ENCODE measurements at regions not wholly inside any gene's neighbourhood (a gene's known extent, or its start where the extent isn't known, plus 50 kb on each side); places are given as distances from the start of the nearest gene placed in this dataset.
A peak's percentile ranks its signal among the peaks of the same experiment; 100 is the strongest.

DNA sequence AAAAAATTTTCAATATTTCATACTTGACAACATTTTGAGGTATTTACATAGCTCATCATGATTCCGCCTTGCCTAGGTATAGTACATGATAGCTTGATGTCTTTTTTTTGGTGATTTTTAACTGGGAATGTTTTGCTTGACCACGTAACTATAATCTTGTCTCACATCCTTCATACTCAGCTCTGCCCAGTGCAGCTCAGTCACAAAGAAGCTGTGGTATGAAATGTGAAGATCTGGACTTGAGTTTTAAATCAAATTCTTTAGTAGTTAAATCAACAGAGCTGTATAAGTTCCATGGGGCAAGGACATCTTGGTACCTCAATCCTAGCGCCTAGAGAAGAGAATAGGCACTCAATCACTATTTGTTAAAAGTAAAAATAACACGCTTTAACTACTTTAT is 276.3 kb upstream of the DKK2 start:
- no peak overlapping the region for H3K27ac ChIP-seq
- no peak for TF ChIP-seq CTCF (conservative IDR thresholded peaks at IDR 0.05)

DNA sequence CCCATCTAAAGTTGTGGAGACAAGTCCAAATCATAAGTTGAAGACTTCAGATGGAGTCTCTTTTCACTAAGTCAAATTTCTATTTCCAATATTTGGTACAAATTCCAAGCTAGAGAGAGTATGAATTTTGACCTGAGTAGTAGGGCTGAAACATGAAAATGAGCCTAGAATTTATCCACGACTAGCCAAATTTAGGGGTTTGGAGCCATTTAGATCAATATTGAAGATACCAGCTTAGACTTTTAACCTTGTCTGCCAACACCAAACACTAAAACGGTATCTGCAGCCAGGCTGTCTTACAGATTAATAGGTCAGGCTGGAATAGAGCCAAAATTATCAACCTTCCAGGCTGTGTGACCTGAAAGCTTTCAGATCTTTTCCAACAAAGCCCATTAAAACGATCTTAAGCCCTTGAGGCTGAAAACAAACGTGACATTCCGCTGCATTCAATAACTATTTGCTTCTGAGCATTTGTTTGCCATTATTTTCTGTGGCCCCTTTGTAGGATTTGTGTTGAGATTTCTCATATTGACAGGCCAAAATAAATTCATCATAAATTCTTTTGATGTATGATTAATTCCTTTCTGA is 268.7 kb upstream of the DKK2 start:
- no peak for TF ChIP-seq CTCF (conservative IDR thresholded peaks at IDR 0.05)
- H3K27ac ChIP-seq: peak overlapping the region; percentile 47

DNA sequence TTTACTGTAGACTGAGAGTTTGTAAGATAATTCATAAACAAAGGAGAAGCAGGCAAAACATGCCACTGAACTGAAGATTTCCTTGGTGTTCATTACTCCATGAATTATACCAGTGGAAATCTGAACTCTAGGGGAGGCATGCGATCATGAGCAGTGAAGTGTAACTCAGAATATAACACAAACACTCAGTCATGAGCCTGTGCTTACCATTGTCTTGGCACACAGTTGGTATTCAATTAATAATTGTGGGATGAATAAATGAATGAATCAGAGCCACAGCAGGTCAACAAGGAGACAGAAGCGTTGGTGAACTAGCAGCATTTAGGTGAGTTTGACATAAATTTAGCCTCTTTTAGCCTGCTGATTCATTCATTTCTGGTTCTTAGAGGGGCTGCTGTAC is 263.5 kb upstream of the DKK2 start:
- TF ChIP-seq CTCF (conservative IDR thresholded peaks at IDR 0.05): no peak
- H3K27ac ChIP-seq: no peak overlapping the region

DNA sequence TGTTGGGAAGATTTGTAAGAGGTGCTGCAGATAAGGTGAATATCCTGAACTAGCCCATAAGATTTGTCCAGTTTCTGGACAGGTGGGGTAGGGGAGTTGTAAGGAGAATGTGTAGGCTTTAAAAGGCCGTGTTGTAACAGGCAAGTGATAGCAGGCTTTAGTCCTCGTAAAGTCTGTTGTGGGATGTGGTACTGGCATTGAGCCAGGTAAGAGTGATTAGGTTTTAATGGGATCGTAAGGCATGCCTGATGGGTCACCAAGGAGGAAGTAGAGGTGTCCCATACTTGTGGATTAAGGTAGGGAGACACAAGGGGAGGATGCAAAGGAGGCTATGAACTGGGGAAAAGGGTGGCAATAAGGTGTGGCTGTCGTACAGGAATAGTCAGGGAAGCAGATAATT is 256.9 kb upstream of the DKK2 start:
- TF ChIP-seq CTCF (conservative IDR thresholded peaks at IDR 0.05): no peak

GRCh38 chr4:107283587-107284559 is 247.8 kb upstream of the DKK2 start:
- H3K27ac ChIP-seq: no peak overlapping the region
- TF ChIP-seq CTCF (conservative IDR thresholded peaks at IDR 0.05): no peak

More for the DNA sequence above, 256.9 kb upstream of the DKK2 start:
- no peak overlapping the region for H3K27ac ChIP-seq

DNA sequence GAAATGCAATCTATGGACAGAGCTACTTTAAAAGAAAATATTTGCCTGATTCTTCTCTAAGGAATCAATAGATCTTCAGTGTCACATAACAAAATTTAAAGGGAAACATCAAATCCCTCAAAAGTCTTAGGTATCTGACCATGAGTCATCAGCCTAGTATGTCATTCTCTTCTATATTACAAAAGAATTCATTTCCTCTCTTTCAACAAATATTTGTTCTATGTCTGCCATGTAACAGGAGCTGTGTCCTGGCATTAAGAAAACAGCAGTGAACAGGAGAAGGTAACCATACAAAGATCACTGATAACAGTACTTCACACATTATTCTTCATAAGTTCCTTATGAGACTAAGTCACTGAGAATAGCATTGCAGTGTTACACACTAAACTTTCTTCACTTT is 243.6 kb upstream of the DKK2 start:
- no peak for TF ChIP-seq CTCF (conservative IDR thresholded peaks at IDR 0.05)
- H3K27ac ChIP-seq: no peak overlapping the region

DNA sequence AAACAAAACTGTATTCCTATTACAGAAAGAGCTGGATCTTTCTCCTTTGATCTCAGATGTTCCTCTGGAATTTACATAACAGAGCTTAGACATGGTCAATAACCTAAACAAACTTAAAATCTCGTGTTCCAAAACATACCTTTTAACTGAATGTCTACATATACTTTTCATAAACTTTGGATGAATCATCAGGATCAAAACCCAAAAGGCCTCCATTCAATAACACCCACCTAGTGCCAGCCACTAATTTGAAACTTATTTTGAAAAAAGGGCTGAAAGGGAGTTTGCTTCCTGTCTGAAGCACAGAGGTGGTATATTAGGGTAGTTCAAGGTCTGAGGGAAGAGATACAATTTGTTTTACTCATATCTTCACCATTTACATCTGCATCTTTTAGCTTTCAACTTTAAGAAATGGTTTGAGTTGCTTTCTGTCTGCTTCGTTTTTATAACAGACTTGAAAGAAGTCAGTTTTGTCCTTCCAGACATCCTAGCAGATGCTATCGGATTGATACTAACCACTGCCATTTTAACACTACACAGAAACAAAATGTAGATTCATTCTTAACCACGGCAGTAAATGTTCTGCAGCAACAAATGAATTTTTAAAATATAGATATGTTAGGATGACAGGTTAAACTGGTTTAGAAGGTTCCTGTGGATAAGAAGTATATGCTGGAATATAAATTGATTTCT is 242.8 kb upstream of the DKK2 start:
- no peak overlapping the region for H3K27ac ChIP-seq
- no peak for TF ChIP-seq CTCF (conservative IDR thresholded peaks at IDR 0.05)
